ENCODE measurements at regions not wholly inside any gene's neighbourhood (a gene's known extent, or its start where the extent isn't known, plus 50 kb on each side); places are given as distances from the start of the nearest gene placed in this dataset.

DNA sequence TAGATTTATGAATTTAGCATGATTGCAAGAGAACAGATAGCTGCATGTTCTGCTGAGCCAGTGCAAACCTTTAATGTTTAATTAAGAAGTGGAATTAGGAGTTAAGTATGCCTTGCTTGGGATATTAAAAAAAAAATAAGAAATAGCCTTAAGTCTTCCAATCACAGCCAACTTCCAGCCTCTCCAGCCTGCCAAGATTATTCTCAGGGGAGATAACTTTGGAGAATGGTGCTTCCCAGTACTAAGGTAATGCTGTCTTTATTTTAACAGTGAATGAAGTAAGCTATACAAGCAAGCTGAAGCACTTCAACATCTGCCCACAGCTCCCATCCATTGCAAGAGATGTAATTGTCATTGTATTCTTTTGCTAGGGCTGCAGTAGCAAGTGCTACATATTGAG is 389.5 kb upstream of the ASIC2 start:
- H3K9me3 Mint-ChIP-seq (ENCODE audit: insufficient read depth) = no peaks in the 10 kb centered on the region
- no peak overlapping the region for H3K4me3 ChIP-seq (ENCODE audit: control extremely low read depth in 1 of 5, extremely low read depth in 1 of 5, insufficient read depth in 1 of 5, low read depth in 2 of 5, low read length in 4 of 5)
- ChIA-PET CTCF (no interaction called here), POLR2A (no interaction called here)
- H2AFZ ChIP-seq (ENCODE audit: insufficient read depth, low read depth, low read length, poor library complexity, severe bottlenecking) = no peak overlapping the region
- no peak overlapping the region for H3K9ac ChIP-seq (ENCODE audit: low read length)
- no peak overlapping the region for H3K4me3 Mint-ChIP-seq
- H3K4me1 Mint-ChIP-seq = no peaks in the 10 kb centered on the region
- no peaks in the 10 kb centered on the region for H3K27me3 ChIP-seq (replicated peaks in 1 of 4; ENCODE audit: control extremely low read depth in 1 of 4, control insufficient read depth in 3 of 4, insufficient read depth in 4 of 4, low read length in 3 of 4)
- no peak for TF ChIP-seq EZH2 (IDR thresholded peaks at IDR 0.05; ENCODE audit: borderline replicate concordance, insufficient read depth, low read depth, low read length, poor library complexity, severe bottlenecking)
- TF ChIP-seq, protein P1, sequence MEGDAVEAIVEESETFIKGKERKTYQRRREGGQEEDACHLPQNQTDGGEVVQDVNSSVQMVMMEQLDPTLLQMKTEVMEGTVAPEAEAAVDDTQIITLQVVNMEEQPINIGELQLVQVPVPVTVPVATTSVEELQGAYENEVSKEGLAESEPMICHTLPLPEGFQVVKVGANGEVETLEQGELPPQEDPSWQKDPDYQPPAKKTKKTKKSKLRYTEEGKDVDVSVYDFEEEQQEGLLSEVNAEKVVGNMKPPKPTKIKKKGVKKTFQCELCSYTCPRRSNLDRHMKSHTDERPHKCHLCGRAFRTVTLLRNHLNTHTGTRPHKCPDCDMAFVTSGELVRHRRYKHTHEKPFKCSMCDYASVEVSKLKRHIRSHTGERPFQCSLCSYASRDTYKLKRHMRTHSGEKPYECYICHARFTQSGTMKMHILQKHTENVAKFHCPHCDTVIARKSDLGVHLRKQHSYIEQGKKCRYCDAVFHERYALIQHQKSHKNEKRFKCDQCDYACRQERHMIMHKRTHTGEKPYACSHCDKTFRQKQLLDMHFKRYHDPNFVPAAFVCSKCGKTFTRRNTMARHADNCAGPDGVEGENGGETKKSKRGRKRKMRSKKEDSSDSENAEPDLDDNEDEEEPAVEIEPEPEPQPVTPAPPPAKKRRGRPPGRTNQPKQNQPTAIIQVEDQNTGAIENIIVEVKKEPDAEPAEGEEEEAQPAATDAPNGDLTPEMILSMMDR (IDR thresholded peaks at IDR 0.05) = no peak
- H3K4me1 ChIP-seq (ENCODE audit: control insufficient read depth in 2 of 2, insufficient read depth in 2 of 2, low read length in 2 of 2) = no peaks in the 10 kb centered on the region
- intact Hi-C loops (cut with micrococcal nuclease) = no loop called here
- DNase-seq (no peak), ATAC-seq (ENCODE audit: low read depth) (no peak)
- no peaks in the 10 kb centered on the region for H3K9me3 ChIP-seq (ENCODE audit: control extremely low read depth in 1 of 3, control insufficient read depth in 2 of 3, insufficient read depth in 1 of 3, low read length in 2 of 3)
- no peak overlapping the region for H3K27ac ChIP-seq (ENCODE audit: low read length in 2 of 2)
- no peaks in the 10 kb centered on the region for H3K36me3 ChIP-seq (replicated peaks in 1 of 2; ENCODE audit: control extremely low read depth in 1 of 2, control insufficient read depth in 1 of 2, extremely low read depth in 1 of 2, insufficient read depth in 2 of 2, low read length in 1 of 2)
- H3K27me3 Mint-ChIP-seq = peaks cover 3% of the 10 kb centered on the region
- H4K20me1 ChIP-seq (ENCODE audit: control insufficient read depth, insufficient read depth, low read length, poor library complexity, severe bottlenecking) = no peaks in the 10 kb centered on the region
- no peak overlapping the region for H3K4me2 ChIP-seq (replicated peaks; ENCODE audit: low read depth, low read length, poor library complexity, severe bottlenecking)
- no peak overlapping the region for H3K27ac Mint-ChIP-seq
- no peaks in the 10 kb centered on the region for H3K79me2 ChIP-seq (ENCODE audit: control insufficient read depth, insufficient read depth, low read length)

- no peaks in the 10 kb centered on the region for H3K9me3 ChIP-seq (ENCODE audit: control extremely low read depth in 1 of 3, control insufficient read depth in 2 of 3, insufficient read depth in 1 of 3, low read length in 2 of 3)
- H3K4me3 Mint-ChIP-seq = no peak overlapping the region
- H3K27ac ChIP-seq (ENCODE audit: low read length in 2 of 2) = no peak overlapping the region
- ChIA-PET POLR2A (no interaction called here), CTCF (interaction anchor here (3.0 kb wide), 1 partner anchor 9 kb away, joined by 13 read pairs; no protein-coding TSS in a partner anchor)
- H3K36me3 ChIP-seq (replicated peaks in 1 of 2; ENCODE audit: control extremely low read depth in 1 of 2, control insufficient read depth in 1 of 2, extremely low read depth in 1 of 2, insufficient read depth in 2 of 2, low read length in 1 of 2) = no peaks in the 10 kb centered on the region
- no peaks in the 10 kb centered on the region for H3K4me1 Mint-ChIP-seq
- H3K4me3 ChIP-seq (ENCODE audit: control extremely low read depth in 1 of 5, extremely low read depth in 1 of 5, insufficient read depth in 1 of 5, low read depth in 2 of 5, low read length in 4 of 5) = no peak overlapping the region
- H3K9me3 Mint-ChIP-seq (ENCODE audit: insufficient read depth) = no peaks in the 10 kb centered on the region
- DNase-seq = no peak
- ATAC-seq (ENCODE audit: low read depth) = no peak
- H3K4me2 ChIP-seq (replicated peaks; ENCODE audit: low read depth, low read length, poor library complexity, severe bottlenecking) = no peak overlapping the region
- intact Hi-C loops (cut with micrococcal nuclease) = no loop called here
- H3K9ac ChIP-seq (ENCODE audit: low read length) = no peak overlapping the region
- no peaks in the 10 kb centered on the region for H3K27me3 ChIP-seq (replicated peaks in 1 of 4; ENCODE audit: control extremely low read depth in 1 of 4, control insufficient read depth in 3 of 4, insufficient read depth in 4 of 4, low read length in 3 of 4)
- no peaks in the 10 kb centered on the region for H3K79me2 ChIP-seq (ENCODE audit: control insufficient read depth, insufficient read depth, low read length)
- no peaks in the 10 kb centered on the region for H3K4me1 ChIP-seq (ENCODE audit: control insufficient read depth in 2 of 2, insufficient read depth in 2 of 2, low read length in 2 of 2)
- H3K27ac Mint-ChIP-seq = no peak overlapping the region
- TF ChIP-seq, protein P1 (IDR thresholded peaks at IDR 0.05) = no peak
- TF ChIP-seq EZH2 (IDR thresholded peaks at IDR 0.05; ENCODE audit: borderline replicate concordance, insufficient read depth, low read depth, low read length, poor library complexity, severe bottlenecking) = no peak
- H2AFZ ChIP-seq (ENCODE audit: insufficient read depth, low read depth, low read length, poor library complexity, severe bottlenecking) = no peak overlapping the region
- H4K20me1 ChIP-seq (ENCODE audit: control insufficient read depth, insufficient read depth, low read length, poor library complexity, severe bottlenecking) = no peaks in the 10 kb centered on the region
- H3K27me3 Mint-ChIP-seq = peaks cover 3% of the 10 kb centered on the region
- WGBS (ENCODE audit: insufficient coverage) = 79% methylated on average over 6 of the region's 6 CpGs
Measured at GRCh38 chr17:33684735-33685134, 391.6 kb upstream of the ASIC2 start.
